ENCODE measurements at regions not wholly inside any gene's neighbourhood (a gene's known extent, or its start where the extent isn't known, plus 50 kb on each side); places are given as distances from the start of the nearest gene placed in this dataset.
A peak's percentile ranks its signal among the peaks of the same experiment; 100 is the strongest.

GRCh38 chr2:180124273-180125139 is 117.4 kb upstream of the CWC22 start:
- Histone ChIP-seq H4K20me1 (ENCODE audit: low read length) (no peaks in the 10 kb centered on the region), H3K4me2 (ENCODE audit: low read length) (peak overlapping the region; percentile 13; the same call in 1 of the 2 replicates), H3K79me2 (ENCODE audit: low read length) (no peaks in the 10 kb centered on the region), H3K9ac (ENCODE audit: low read length) (no peak overlapping the region), H3K36me3 (ENCODE audit: low read depth, low read length) (no peaks in the 10 kb centered on the region), H3K4me1 (ENCODE audit: insufficient read depth, low read length) (peaks cover 13% of the 10 kb centered on the region), H3F3A (ENCODE audit: low read length, unreplicated experiment) (no peaks in the 10 kb centered on the region), H3K4me3 (ENCODE audit: low read length) (no peak overlapping the region), H2AFZ (ENCODE audit: low read length) (no peak overlapping the region; the same call in 1 of the 2 replicates), H3K27ac (ENCODE audit: low read length) (no peak overlapping the region), H3K27me3 (ENCODE audit: low read length) (no peaks in the 10 kb centered on the region), H3K9me2 (replicated peaks; ENCODE audit: low read length) (no peaks in the 10 kb centered on the region), H3K9me3 (ENCODE audit: low read length) (no peaks in the 10 kb centered on the region)
- TF ChIP-seq EZH2phosphoT487 (IDR thresholded peaks at IDR 0.05; ENCODE audit: borderline replicate concordance, low read length) (no peak), EZH2 (IDR thresholded peaks at IDR 0.05; ENCODE audit: low read length, unreplicated experiment) (no peak)
- TF ChIP-seq, protein P1, sequence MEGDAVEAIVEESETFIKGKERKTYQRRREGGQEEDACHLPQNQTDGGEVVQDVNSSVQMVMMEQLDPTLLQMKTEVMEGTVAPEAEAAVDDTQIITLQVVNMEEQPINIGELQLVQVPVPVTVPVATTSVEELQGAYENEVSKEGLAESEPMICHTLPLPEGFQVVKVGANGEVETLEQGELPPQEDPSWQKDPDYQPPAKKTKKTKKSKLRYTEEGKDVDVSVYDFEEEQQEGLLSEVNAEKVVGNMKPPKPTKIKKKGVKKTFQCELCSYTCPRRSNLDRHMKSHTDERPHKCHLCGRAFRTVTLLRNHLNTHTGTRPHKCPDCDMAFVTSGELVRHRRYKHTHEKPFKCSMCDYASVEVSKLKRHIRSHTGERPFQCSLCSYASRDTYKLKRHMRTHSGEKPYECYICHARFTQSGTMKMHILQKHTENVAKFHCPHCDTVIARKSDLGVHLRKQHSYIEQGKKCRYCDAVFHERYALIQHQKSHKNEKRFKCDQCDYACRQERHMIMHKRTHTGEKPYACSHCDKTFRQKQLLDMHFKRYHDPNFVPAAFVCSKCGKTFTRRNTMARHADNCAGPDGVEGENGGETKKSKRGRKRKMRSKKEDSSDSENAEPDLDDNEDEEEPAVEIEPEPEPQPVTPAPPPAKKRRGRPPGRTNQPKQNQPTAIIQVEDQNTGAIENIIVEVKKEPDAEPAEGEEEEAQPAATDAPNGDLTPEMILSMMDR (conservative IDR thresholded peaks at IDR 0.05; ENCODE audit: low read depth, low read length) = peak; percentile 86
- DNase-seq (peak; percentile 84), ATAC-seq (peak; percentile 49)
- ChIA-PET CTCF (interaction anchor here (0.6 to 1.3 kb wide), 4 partner anchors 43 to 1591 kb away, joined by 4 to 18 read pairs (median 5); partner anchors contain the start of gene UBE2E3), POLR2A (ENCODE audit: unreplicated experiment) (no interaction called here)
- intact Hi-C loops (cut with micrococcal nuclease) = loop anchor here (1.0 to 10.0 kb wide), 14 partner anchors 116 to 1591 kb away; no protein-coding TSS in a partner anchor
- BruUV-seq (replicated peaks) = no TSS peak

GRCh38 chr2:180122874-180123273 is 115.8 kb upstream of the CWC22 start:
- Histone ChIP-seq H2AFZ (ENCODE audit: low read length) (no peak overlapping the region; the same call in 1 of the 2 replicates), H4K20me1 (ENCODE audit: low read length) (no peaks in the 10 kb centered on the region), H3K9me3 (ENCODE audit: low read length) (no peaks in the 10 kb centered on the region), H3K27ac (ENCODE audit: low read length) (no peak overlapping the region), H3F3A (ENCODE audit: low read length, unreplicated experiment) (no peaks in the 10 kb centered on the region), H3K27me3 (ENCODE audit: low read length) (no peaks in the 10 kb centered on the region), H3K79me2 (ENCODE audit: low read length) (no peaks in the 10 kb centered on the region), H3K9ac (ENCODE audit: low read length) (no peak overlapping the region), H3K4me3 (ENCODE audit: low read length) (no peak overlapping the region), H3K4me2 (ENCODE audit: low read length) (no peak overlapping the region), H3K36me3 (ENCODE audit: low read depth, low read length) (no peaks in the 10 kb centered on the region), H3K9me2 (replicated peaks; ENCODE audit: low read length) (no peaks in the 10 kb centered on the region), H3K4me1 (ENCODE audit: insufficient read depth, low read length) (peaks cover 13% of the 10 kb centered on the region)
- TF ChIP-seq EZH2phosphoT487 (IDR thresholded peaks at IDR 0.05; ENCODE audit: borderline replicate concordance, low read length) (no peak), EZH2 (IDR thresholded peaks at IDR 0.05; ENCODE audit: low read length, unreplicated experiment) (no peak)
- TF ChIP-seq, protein P1 (conservative IDR thresholded peaks at IDR 0.05; ENCODE audit: low read depth, low read length) = no peak
- intact Hi-C loops (cut with micrococcal nuclease) = loop anchor here (10.0 kb wide), 2 partner anchors 572 to 602 kb away; no protein-coding TSS in a partner anchor
- DNase-seq (peak; percentile 13), ATAC-seq (no peak)
- POLR2A ChIA-PET (ENCODE audit: unreplicated experiment) = interaction anchor here (0.6 kb wide), 1 partner anchor 397 kb away, joined by 8 read pairs; no protein-coding TSS in a partner anchor
- CTCF ChIA-PET = interaction anchor here (1.2 kb wide), 1 partner anchor 1592 kb away, joined by 6 read pairs; no protein-coding TSS in a partner anchor
- BruUV-seq (replicated peaks) = no TSS peak
